Endothelial cell of umbilical vein (primary cell): ENCODE measurements at regions not wholly inside any gene's neighbourhood (a gene's known extent, or its start where the extent isn't known, plus 50 kb on each side); places are given as distances from the start of the nearest gene placed in this dataset.

Source experiments
- BruUV-seq: library from RNA; stranded (reverse); fragments of 400-500 nt; replicated peaks from 2 replicates; lab custom pipeline; 2021; lab: Mats Ljungman, UMichigan
- CTCF ChIA-PET: fragments of 300-600, 350-600 bp; sonication (Branson Sonifier 250); formaldehyde crosslinking; loops from one replicate; lab custom pipeline; 2021; ENCODE audit warnings: antibody characterized with exemption, inconsistent platforms; lab: Charles Lee
- POLR2A ChIA-PET: fragments of 300-600, 350-600 bp; sonication (Branson Sonifier 250); formaldehyde crosslinking; loops from one replicate; lab custom pipeline; 2021; ENCODE audit warnings: antibody characterized with exemption, inconsistent platforms; lab: Charles Lee
- DNase-seq: peaks from one replicate; pipeline ENCODE4 v3.0.0-alpha.2; 2011; ENCODE audit warnings: low read depth, low spot score
- FAIRE-seq: peaks from 2 replicates; lab custom pipeline; 2011; peaks lifted over from hg19 to GRCh38; lab: Jason Lieb, UNC
- H2AFZ ChIP-seq: 2 replicates; pipeline ENCODE4 v1.6.0; 2012; ENCODE audit warnings: low read depth, low read length, control low read depth, inconsistent platforms
- H3K27ac ChIP-seq: 2 replicates; pipeline ENCODE4 v1.5.1; 2011; ENCODE audit warnings: low read depth, mild to moderate bottlenecking, control low read depth, low read length, moderate library complexity; ENCODE audit not compliant: insufficient read depth
- H3K27me3 ChIP-seq, 2 experiments: 2 replicates each; pipeline versions ENCODE4 v1.6.0 to v1.6.1; 2011; ENCODE audit warnings: low read length in 2 of 2, mixed read lengths in 1 of 2; ENCODE audit not compliant: control insufficient read depth in 2 of 2, insufficient read depth in 2 of 2
- H3K36me3 ChIP-seq, 2 experiments: 2 replicates in 1 of 2; 3 replicates in 1 of 2; pipeline ENCODE4 v1.5.1; 2011; ENCODE audit warnings: low read length in 2 of 2, mild to moderate bottlenecking in 1 of 2, moderate library complexity in 1 of 2; ENCODE audit not compliant: control insufficient read depth in 2 of 2, insufficient read depth in 2 of 2; ENCODE audit errors: extremely low read depth in 1 of 2
- H3K4me1 ChIP-seq: 3 replicates; pipeline ENCODE4 v1.5.1; 2011; ENCODE audit warnings: mild to moderate bottlenecking, low read length; ENCODE audit not compliant: control insufficient read depth, insufficient read depth; ENCODE audit errors: extremely low read depth
- H3K4me2 ChIP-seq: 2 replicates; pipeline ENCODE4 v1.6.1; 2011; ENCODE audit warnings: low read length, control low read depth, mixed read lengths; ENCODE audit not compliant: insufficient read depth
- H3K4me3 ChIP-seq, 3 experiments: fragments of 200-600 bp in 1 of 3; sonication (generic), shearing (Covaris generic) in 1 of 3; replicated peaks in 1 of 3; 2 replicates each; pipeline ENCODE4 v1.5.1; 2011 to 2016; ENCODE audit warnings: control low read depth in 3 of 3, low read length in 3 of 3, mild to moderate bottlenecking in 2 of 3, inconsistent platforms in 1 of 3, low read depth in 1 of 3, moderate library complexity in 1 of 3; ENCODE audit not compliant: insufficient read depth in 1 of 3
- H3K79me2 ChIP-seq: 2 replicates; pipeline ENCODE4 v1.6.0; 2012; ENCODE audit warnings: low read length, inconsistent platforms; ENCODE audit not compliant: control insufficient read depth, insufficient read depth
- H3K9ac ChIP-seq: replicated peaks from 2 replicates; pipeline ENCODE3; 2011; ENCODE audit warnings: low read length, control low read depth; ENCODE audit not compliant: insufficient read depth; ENCODE audit errors: extremely low read depth
- H3K9me1 ChIP-seq: replicated peaks from 3 replicates; pipeline ENCODE4 v1.6.0; 2011; ENCODE audit warnings: mild to moderate bottlenecking, low read length; ENCODE audit not compliant: control insufficient read depth, insufficient read depth; ENCODE audit errors: extremely low read depth
- H3K9me3 ChIP-seq: replicated peaks from 2 replicates; pipeline ENCODE4 v1.5.1; 2012; ENCODE audit warnings: low read length, inconsistent platforms; ENCODE audit not compliant: control insufficient read depth, insufficient read depth
- H4K20me1 ChIP-seq: replicated peaks from 2 replicates; pipeline ENCODE3; 2011; ENCODE audit warnings: mild to moderate bottlenecking, low read length; ENCODE audit not compliant: control insufficient read depth, insufficient read depth; ENCODE audit errors: extremely low read depth
- EZH2 ChIP-seq: IDR thresholded peaks from 2 replicates; pipeline ENCODE4 v1.6.1; 2012; ENCODE audit warnings: borderline replicate concordance, low read depth, mild to moderate bottlenecking, moderate library complexity, low read length, inconsistent platforms; ENCODE audit not compliant: severe bottlenecking
- FOS ChIP-seq: IDR thresholded peaks from 2 replicates; pipeline ENCODE4 v1.6.1; 2011; ENCODE audit warnings: mild to moderate bottlenecking, low read length, moderate library complexity, borderline replicate concordance; ENCODE audit not compliant: insufficient read depth
- GATA2 ChIP-seq: IDR thresholded peaks from 2 replicates; pipeline ENCODE4 v1.7.0; 2011; ENCODE audit warnings: low read depth, mild to moderate bottlenecking, moderate library complexity, mixed read lengths, low read length; ENCODE audit not compliant: insufficient read length, insufficient read depth
- JUN ChIP-seq: IDR thresholded peaks from 2 replicates; pipeline ENCODE4 v1.6.1; 2011; ENCODE audit warnings: borderline replicate concordance, low read depth; ENCODE audit not compliant: insufficient read length, insufficient read depth
- MYC ChIP-seq: IDR thresholded peaks from one replicate; pipeline ENCODE4 v1.6.1; 2011; ENCODE audit warnings: mild to moderate bottlenecking, low read depth, low read length
- POLR2A ChIP-seq: IDR thresholded peaks from 2 replicates; pipeline ENCODE4 v1.6.1; 2012; ENCODE audit warnings: low read depth, mild to moderate bottlenecking, control low read depth, low read length
- POLR2AphosphoS5 ChIP-seq: IDR thresholded peaks from 2 replicates; pipeline ENCODE4 v1.6.1; 2012; ENCODE audit warnings: low read depth, mild to moderate bottlenecking, control low read depth, low read length, moderate library complexity; ENCODE audit not compliant: insufficient read depth
- dilution Hi-C: fragments of 300-500 bp; cut with MboI; formaldehyde crosslinking; loops from one replicate; pipeline ENCODE4 v1.15.0; 2019; ENCODE audit warnings: low sequenced_read_pairs; ENCODE audit not compliant: extremely low pct_ligation_motif_present
- intact Hi-C: fragments of 100-400 bp; cut with micrococcal nuclease; formaldehyde crosslinking; loops from one replicate; pipeline ENCODE4 v1.10.0; 2022
- TF ChIP-seq, protein P1 (sequence below): IDR thresholded peaks from 2 replicates; pipeline ENCODE4 v1.6.1; 2011; ENCODE audit not compliant: insufficient read depth, insufficient read length
- TF ChIP-seq, protein P2 (sequence below), 2 donors: IDR thresholded peaks; 1 replicate in 1 of 2; 2 replicates in 1 of 2; pipeline ENCODE4 v1.5.1; 2011; ENCODE audit warnings: low read length in 2 of 2, mild to moderate bottlenecking in 2 of 2, moderate library complexity in 2 of 2, control low read depth in 1 of 2, inconsistent platforms in 1 of 2, low read depth in 1 of 2; ENCODE audit not compliant: insufficient read depth in 1 of 2; ENCODE audit errors: extremely low read depth in 1 of 2

GRCh38 chr6:145423936-145424335, 311.4 kb downstream of the EPM2A start:
- no peak for FAIRE-seq
- ChIA-PET POLR2A (no interaction called here), CTCF (interaction anchor here (1.3 kb wide), 1 partner anchor 29 kb away, joined by 5 read pairs; no protein-coding TSS in a partner anchor)
- Histone ChIP-seq H3K27me3 (no peaks in the 10 kb centered on the region), H3K4me1 (no peaks in the 10 kb centered on the region), H3K27ac (no peak overlapping the region), H4K20me1 (no peaks in the 10 kb centered on the region), H3K4me3 (no peak overlapping the region), H3K36me3 (no peaks in the 10 kb centered on the region), H3K79me2 (no peaks in the 10 kb centered on the region), H3K9me3 (no peaks in the 10 kb centered on the region), H3K4me2 (no peak overlapping the region), H2AFZ (no peak overlapping the region), H3K9me1 (no peaks in the 10 kb centered on the region), H3K9ac (no peak overlapping the region)
- dilution Hi-C loops (no loop called here), intact Hi-C loops (no loop called here)
- BruUV-seq = no TSS peak
- no peak for DNase-seq
- TF ChIP-seq POLR2AphosphoS5 (no peak), GATA2 (no peak), EZH2 (no peak), FOS (no peak), POLR2A (no peak), MYC (no peak)
- TF ChIP-seq, protein P1, sequence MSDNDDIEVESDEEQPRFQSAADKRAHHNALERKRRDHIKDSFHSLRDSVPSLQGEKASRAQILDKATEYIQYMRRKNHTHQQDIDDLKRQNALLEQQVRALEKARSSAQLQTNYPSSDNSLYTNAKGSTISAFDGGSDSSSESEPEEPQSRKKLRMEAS = no peak

- FAIRE-seq (no peak), DNase-seq (no peak)
- Histone ChIP-seq H3K4me1 (no peaks in the 10 kb centered on the region), H3K9me1 (no peaks in the 10 kb centered on the region), H2AFZ (no peak overlapping the region), H4K20me1 (no peaks in the 10 kb centered on the region), H3K36me3 (no peaks in the 10 kb centered on the region), H3K4me3 (no peak overlapping the region), H3K79me2 (no peaks in the 10 kb centered on the region), H3K27me3 (no peaks in the 10 kb centered on the region), H3K9ac (no peak overlapping the region), H3K4me2 (no peak overlapping the region), H3K9me3 (no peaks in the 10 kb centered on the region), H3K27ac (no peak overlapping the region)
- dilution Hi-C loops = no loop called here
- no peak for TF ChIP-seq EZH2
- no peak for TF ChIP-seq MYC
- TF ChIP-seq, protein P2, sequence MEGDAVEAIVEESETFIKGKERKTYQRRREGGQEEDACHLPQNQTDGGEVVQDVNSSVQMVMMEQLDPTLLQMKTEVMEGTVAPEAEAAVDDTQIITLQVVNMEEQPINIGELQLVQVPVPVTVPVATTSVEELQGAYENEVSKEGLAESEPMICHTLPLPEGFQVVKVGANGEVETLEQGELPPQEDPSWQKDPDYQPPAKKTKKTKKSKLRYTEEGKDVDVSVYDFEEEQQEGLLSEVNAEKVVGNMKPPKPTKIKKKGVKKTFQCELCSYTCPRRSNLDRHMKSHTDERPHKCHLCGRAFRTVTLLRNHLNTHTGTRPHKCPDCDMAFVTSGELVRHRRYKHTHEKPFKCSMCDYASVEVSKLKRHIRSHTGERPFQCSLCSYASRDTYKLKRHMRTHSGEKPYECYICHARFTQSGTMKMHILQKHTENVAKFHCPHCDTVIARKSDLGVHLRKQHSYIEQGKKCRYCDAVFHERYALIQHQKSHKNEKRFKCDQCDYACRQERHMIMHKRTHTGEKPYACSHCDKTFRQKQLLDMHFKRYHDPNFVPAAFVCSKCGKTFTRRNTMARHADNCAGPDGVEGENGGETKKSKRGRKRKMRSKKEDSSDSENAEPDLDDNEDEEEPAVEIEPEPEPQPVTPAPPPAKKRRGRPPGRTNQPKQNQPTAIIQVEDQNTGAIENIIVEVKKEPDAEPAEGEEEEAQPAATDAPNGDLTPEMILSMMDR (IDR thresholded peaks at IDR 0.05; ENCODE audit: extremely low read depth in 1 of 2, insufficient read depth in 1 of 2, low read depth in 1 of 2, low read length in 2 of 2) = no peak
- no peak for TF ChIP-seq POLR2A
- no peak for TF ChIP-seq JUN
- TF ChIP-seq GATA2 = no peak
- no peak for TF ChIP-seq POLR2AphosphoS5
- intact Hi-C loops = no loop called here
- BruUV-seq = no TSS peak
- ChIA-PET POLR2A (no interaction called here), CTCF (no interaction called here)
Observed at GRCh38 chr6:145427232-145427631, 308.1 kb downstream of the EPM2A start.
